ENCODE measurements at regions not wholly inside any gene's neighbourhood (a gene's known extent, or its start where the extent isn't known, plus 50 kb on each side); places are given as distances from the start of the nearest gene placed in this dataset.

DNA sequence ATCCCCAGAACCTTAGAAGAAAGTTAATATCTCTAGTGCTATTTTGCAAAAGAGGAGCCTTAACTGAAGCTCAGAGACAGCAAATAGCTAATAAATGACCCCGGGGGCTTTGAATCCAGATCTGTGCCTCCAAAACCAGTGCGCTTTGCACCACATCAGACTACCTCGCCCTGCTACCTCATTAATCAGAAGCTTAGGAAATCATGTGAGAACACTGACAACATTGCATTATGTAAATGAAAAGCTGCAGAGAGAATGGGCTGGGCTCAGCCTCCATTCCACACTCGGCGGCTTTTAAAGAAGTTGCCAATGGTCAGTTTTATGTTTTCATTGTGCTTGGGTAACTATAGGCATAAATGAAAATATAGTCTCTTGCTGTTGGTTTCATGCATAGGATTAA is 54.0 kb upstream of the STMND1 start:
- DNase-seq, result no peak

- DNase-seq, result no peak
These were observed 56.1 kb upstream of the STMND1 start for GRCh38 chr6:17045581-17046322.

- DNase-seq, result no peak
These were observed 58.7 kb upstream of the STMND1 start for GRCh38 chr6:17043148-17043522.

DNA sequence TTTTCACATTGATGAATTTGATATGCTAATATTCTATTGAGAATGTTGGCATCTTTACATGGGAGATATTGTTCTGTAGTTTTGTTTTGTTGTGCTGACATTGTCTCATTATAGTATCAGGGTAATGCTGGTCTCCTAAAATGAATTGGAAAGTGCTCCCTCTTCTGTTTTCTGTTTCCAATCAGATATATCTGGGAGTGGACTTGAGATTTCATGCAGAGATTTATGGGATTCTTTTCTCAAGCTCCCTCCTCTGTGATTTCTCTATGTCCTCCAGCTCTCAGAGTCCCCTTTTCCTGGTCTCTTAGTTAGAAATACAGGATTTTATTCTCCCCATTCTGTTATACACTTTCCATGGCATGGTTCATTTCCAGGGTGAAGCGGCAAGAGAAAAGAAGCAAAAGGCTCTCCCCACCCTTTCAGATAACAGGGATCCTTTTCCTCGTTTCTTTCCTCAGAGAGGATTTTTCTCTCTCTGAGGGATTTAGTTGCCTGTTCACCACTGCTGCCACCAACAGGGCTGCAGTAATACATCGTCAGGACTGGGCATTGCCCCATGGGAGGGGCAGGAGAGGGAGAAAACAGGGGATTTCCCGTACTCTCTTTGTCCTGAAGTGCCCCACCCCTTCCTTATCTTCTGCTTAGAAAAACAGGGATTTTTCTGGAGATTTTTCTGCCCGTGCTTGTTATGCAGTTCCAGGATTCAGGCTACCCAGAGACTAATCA is 59.3 kb upstream of the STMND1 start:
- DNase-seq, result no peak

DNA sequence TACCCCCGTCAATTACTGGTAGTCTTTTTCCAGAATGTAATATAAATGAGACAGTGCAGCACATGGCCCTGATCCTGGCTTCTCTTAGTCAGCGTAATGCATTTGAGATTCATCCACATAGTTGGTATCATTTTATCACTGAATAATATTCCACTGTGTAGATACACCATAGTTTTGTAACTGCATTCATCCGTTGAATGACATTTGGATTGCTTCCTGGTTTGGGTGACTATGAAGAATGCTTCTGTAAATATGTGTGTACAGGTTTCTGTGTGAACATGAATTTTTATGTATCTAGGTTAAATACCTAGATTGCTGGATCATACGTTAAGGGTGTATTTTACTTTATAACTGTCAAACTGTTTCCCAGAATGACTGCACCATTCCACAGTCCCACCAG is 62.6 kb upstream of the STMND1 start:
- no peak for DNase-seq

- DNase-seq, result no peak
These were observed 63.5 kb upstream of the STMND1 start for GRCh38 chr6:17038316-17038715.

GRCh38 chr6:17036065-17036393 is 65.8 kb upstream of the STMND1 start:
- DNase-seq, result no peak

DNA sequence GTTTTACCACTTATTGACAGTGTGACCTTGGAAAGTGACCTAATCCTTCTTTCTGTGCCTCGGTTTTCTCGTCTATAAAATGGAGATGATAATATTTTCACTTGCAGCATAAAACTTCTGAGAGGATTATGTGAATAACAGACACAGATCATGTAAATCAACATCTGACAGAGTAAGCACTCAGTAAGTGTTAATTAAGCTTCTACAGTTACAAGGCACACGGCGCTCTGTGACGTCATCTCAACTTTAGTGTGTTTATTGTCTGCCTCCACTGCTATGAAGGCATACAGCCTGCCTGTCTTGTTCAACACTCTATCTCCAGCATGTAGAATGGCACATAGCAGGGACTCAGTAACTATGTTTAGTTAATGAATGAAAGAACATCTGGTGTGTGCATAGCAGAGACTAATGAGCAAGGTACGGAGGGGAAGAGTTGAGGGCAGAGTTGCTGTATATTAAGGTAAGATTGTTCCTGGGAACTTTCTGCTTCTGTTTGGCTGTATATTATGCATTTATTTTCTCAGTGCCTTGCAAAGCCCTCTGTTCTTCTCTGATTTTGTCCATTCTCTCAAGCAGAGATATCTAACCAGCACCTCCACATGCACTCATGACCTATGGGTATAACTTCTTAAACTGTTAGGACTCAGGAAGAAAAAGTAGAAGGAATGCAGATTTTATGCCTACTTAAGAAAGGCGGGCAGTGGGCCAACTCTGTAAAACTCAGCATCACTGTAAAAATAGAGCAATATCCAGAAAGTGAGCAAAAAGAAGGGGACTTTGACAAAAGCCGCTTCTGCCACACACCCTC is 66.4 kb upstream of the STMND1 start:
- DNase-seq, result peak; percentile 48

GRCh38 chr6:17033746-17034145 is 68.1 kb upstream of the STMND1 start:
- DNase-seq, result no peak

GRCh38 chr6:17032988-17033634 is 68.7 kb upstream of the STMND1 start:
- peak; percentile 60 for DNase-seq

DNA sequence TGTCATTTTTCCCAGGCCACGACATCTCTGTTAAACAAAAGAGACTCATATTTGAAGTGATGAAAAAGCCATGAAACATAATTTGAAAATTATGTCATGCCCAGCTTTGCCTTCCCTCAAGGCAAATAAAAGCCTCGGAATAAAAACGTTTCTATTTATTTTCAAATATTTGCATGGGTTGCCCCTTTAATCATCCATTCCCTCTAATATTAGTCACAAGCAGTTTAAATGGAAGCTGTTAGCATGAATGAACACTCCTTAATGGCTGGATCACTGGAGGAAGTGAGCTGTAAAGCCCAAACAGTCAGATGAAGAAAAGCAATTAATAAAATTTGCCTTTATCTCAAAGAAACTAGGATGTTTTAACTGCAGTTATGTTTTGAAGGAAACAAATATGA is 69.3 kb upstream of the STMND1 start:
- no peak for DNase-seq

DNA sequence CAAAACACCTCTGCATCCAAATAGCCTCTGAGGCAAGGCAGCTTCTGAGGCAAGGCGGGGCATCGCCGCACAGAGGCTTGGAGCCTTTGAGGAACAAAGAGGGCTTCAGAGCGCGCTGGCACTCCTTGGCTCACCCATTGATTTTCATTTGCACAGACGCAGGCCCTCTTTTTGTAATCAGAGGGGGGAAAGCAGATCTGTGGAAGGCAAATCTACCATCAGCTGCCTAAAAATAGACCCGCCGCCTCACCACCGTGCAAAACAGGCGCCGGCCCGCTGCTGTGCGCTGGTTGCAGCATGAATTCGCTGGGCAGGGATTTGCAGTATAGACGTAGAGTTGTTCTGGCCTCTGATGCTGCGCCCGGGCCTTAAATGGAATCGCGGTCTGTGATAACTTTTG is 69.9 kb upstream of the STMND1 start:
- no peak for DNase-seq

DNA sequence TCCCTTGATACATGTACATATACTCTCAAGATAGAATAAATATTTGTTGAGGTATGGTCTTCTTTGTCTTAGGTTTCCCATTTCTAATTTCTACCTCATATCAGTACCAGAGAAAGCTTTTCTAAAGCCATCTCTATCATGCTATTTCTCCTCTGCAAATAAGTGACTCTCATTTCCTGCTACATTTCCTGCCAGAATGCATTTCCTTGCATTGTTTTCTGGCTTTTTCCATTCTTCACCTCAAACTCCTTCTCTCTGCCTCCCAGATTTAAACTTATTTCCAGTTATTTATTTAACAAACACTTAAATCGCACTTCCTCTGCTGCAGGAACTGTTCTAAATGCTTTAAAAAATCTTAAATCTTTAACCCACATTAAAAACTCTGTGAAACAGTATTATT is 74.4 kb upstream of the STMND1 start:
- DNase-seq, result no peak

DNA sequence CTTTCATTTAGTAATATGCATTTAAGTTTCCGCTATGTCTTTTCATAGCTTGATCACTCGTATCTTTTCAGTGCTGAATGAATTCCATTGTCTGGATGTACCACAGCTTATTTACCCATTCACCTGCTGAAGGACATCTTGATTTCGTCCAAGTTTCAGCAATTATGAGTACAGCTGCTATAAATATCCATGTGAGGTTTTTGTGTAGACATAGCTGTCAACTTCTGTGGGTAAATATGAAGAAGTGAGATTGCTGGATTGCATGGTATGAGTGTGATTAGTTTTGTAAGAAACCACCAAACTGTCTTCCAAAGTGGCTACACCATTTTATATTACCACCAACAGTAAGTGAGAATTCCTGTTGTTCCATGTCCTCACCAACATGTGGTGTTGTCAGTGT is 79.2 kb upstream of the STMND1 start:
- no peak for DNase-seq

DNA sequence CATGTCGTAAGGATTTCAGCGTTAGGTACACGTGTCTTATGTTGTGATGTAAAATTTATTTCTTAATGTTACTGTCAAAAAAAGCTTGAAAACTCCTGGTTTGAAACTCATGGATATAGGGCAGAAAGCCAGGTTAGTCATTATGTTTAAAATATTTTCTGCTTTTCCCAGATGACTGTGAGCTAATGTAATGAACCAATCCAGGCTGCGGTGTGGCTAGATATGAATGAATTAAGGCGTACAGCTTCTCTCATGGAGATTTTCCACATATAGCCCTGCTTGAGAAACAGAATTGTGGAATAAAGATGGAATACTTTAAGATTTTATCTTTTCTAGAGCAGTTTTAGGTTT is 80.3 kb upstream of the STMND1 start:
- DNase-seq, result no peak

DNA sequence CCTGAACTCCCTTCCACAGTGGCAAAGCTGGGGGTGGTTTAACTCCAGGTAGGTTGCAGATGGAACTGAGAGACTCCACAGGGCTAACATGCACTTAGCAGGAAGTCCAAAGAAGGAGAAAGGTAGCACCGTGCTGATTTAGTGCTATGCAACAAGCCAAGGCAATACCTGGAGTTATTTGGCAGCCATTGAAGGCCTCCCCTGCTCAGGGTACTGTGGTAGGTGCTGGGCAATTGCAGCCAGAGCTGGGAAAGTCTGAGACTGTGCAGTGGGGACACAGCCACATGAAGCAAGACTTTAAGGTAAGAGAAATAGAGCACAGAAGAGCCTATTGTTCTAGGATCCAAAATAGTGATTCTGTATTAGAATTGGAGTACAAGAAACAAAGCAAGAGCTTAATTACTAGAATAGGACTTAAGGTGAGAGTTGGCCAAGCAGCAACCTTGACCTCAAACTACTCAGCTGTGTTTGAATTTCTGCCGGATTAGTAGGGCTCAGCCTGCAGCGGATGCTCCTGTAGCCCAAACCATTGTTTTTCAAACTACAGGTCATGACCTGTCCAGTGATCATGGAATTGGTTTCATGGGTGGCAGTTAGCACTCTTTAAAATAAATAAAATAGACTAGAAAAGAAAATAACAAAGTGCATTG is 80.8 kb upstream of the STMND1 start:
- DNase-seq, result no peak

GRCh38 chr6:17018425-17018824 is 83.4 kb upstream of the STMND1 start:
- no peak for DNase-seq

- no peak for DNase-seq
These were observed 84.4 kb upstream of the STMND1 start for GRCh38 chr6:17017416-17017815.

GRCh38 chr6:17015551-17016381 is 86.1 kb upstream of the STMND1 start:
- no peak for DNase-seq

- DNase-seq, result no peak
These were observed 86.7 kb upstream of the STMND1 start for GRCh38 chr6:17015144-17015543.

GRCh38 chr6:17013701-17014100 is 88.1 kb upstream of the STMND1 start:
- DNase-seq, result no peak

Data from renal pelvis (tissue), 1 donor.